ENCODE measurements at regions not wholly inside any gene's neighbourhood (a gene's known extent, or its start where the extent isn't known, plus 50 kb on each side); places are given as distances from the start of the nearest gene placed in this dataset.

- no peak for DNase-seq
Observed at GRCh38 chr5:12488161-12488560, 583.9 kb upstream of the CTNND2 start.

- no peak for DNase-seq
Observed at GRCh38 chr5:12480487-12480886, 576.2 kb upstream of the CTNND2 start.

GRCh38 chr5:12477554-12477953, 573.3 kb upstream of the CTNND2 start:
- no peak for DNase-seq

GRCh38 chr5:12467799-12468198, 563.6 kb upstream of the CTNND2 start:
- no peak for DNase-seq

- no peak for DNase-seq
Observed at GRCh38 chr5:12460493-12461261, 556.4 kb upstream of the CTNND2 start.

GRCh38 chr5:12459326-12459725, 555.1 kb upstream of the CTNND2 start:
- DNase-seq, result no peak

- no peak for DNase-seq
Observed at GRCh38 chr5:12419075-12419474, 514.8 kb upstream of the CTNND2 start.

GRCh38 chr5:12413585-12413984, 509.3 kb upstream of the CTNND2 start:
- DNase-seq, result no peak

- no peak for DNase-seq
Observed at GRCh38 chr5:12413075-12413474, 508.8 kb upstream of the CTNND2 start.

GRCh38 chr5:12399868-12400267, 495.6 kb upstream of the CTNND2 start:
- no peak for DNase-seq

- no peak for DNase-seq
Observed at GRCh38 chr5:12392246-12392645, 488.0 kb upstream of the CTNND2 start.

- no peak for DNase-seq
Observed at GRCh38 chr5:12385095-12385494, 480.8 kb upstream of the CTNND2 start.

GRCh38 chr5:12384005-12384404, 479.8 kb upstream of the CTNND2 start:
- no peak for DNase-seq

GRCh38 chr5:12367973-12368372, 463.7 kb upstream of the CTNND2 start:
- DNase-seq, result no peak

- no peak for DNase-seq
Observed at GRCh38 chr5:12360218-12360617, 456.0 kb upstream of the CTNND2 start.

GRCh38 chr5:12358371-12359090, 454.3 kb upstream of the CTNND2 start:
- no peak for DNase-seq

- no peak for DNase-seq
Observed at GRCh38 chr5:12357626-12358025, 453.4 kb upstream of the CTNND2 start.

GRCh38 chr5:12354686-12355085, 450.4 kb upstream of the CTNND2 start:
- DNase-seq, result no peak

GRCh38 chr5:12343558-12343957, 439.3 kb upstream of the CTNND2 start:
- no peak for DNase-seq

GRCh38 chr5:12335938-12336337, 431.7 kb upstream of the CTNND2 start:
- no peak for DNase-seq

- DNase-seq, result no peak
Observed at GRCh38 chr5:12332480-12332879, 428.2 kb upstream of the CTNND2 start.

GRCh38 chr5:12330993-12331588, 426.8 kb upstream of the CTNND2 start:
- no peak for DNase-seq

- DNase-seq, result no peak
Observed at GRCh38 chr5:12330381-12330780, 426.1 kb upstream of the CTNND2 start.

- DNase-seq, result no peak
Observed at GRCh38 chr5:12323637-12324229, 419.5 kb upstream of the CTNND2 start.

Measured in NCI-H187 (cell line).